ENCODE measurements at regions not wholly inside any gene's neighbourhood (a gene's known extent, or its start where the extent isn't known, plus 50 kb on each side); places are given as distances from the start of the nearest gene placed in this dataset.

- TF ChIP-seq EZH2phosphoT487 (IDR thresholded peaks at IDR 0.05; ENCODE audit: borderline replicate concordance, low read depth, low read length): no peak
- no peak for TF ChIP-seq CTCF (conservative IDR thresholded peaks at IDR 0.05; ENCODE audit: low read length)
Observed at GRCh38 chr5:118440496-118440895, 547.9 kb downstream of the DTWD2 start.
